GM18873 (cell line): ENCODE measurements at regions not wholly inside any gene's neighbourhood (a gene's known extent, or its start where the extent isn't known, plus 50 kb on each side); places are given as distances from the start of the nearest gene placed in this dataset.
"Not testable (repeated sequence)": the region's sequence is repeated elsewhere in the genome, so short reads cannot be mapped to it uniquely, and the experiment has no call there.

Source experiments
- ATAC-seq: cut with Tn5 transposase; IDR thresholded peaks from one replicate; pipeline ENCODE4 v1.9.1; 2021; ENCODE audit warnings: mild to moderate bottlenecking, moderate library complexity, moderate number of reproducible peaks; ENCODE audit not compliant: unreplicated experiment, low FRiP score

DNA sequence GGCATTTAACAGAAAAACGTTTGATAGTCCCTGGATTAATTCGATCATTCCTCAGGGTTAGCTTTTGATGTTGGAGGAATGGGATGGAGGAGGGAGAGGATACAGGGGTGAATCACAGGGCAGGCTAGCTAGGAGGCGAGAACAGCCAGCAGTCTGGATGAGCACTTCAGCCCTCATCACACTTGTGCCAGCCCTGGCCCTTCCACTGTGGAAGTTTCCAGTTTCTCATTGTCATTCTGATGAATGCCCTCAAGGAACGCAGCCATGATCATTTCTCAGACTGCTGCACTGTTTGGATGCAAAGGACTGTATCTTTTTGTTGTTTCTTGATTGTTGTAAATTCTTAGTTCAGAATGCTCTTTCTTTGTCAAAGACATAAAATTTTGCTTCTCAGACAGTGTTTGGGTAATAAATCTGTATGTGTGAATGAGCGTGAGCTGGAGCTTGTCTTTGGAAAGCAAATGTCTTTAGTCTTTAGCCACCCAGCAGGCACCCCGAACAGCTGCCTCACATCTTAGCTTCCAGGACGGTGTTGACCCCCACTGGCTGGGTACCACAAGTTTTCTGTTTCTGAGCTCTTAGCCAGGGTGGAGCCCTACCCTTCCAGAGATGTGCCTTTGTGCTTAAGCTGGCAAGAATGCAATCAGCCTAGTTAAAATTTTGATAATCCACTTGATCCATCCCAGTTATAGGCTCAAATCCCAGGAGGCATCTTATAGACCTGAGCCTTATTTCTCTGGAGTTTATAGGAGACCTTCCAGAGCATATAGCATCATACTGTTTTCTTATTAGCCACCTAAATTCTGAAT, 121.1 kb downstream of the PDCD6IP start:
- ATAC-seq, result no peak

DNA sequence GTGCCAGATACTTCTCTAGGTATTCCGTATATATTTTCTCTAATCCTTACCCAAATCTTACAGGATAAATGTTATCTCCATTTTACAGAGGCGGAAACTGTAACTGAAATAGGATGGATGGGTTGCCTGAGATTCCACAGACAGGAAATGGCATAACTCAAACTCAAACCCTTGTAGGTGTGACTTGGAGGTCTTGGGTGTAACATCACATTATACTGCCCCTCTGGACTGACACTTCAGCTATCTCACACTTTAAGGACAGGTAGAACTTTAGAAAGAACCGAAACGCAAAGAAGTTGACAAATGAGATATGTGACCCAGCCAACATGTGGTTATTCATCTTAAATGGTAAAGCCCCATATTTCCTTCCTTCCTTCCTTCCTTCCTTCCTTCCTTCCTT, 122.1 kb downstream of the PDCD6IP start:
- no peak for ATAC-seq

DNA sequence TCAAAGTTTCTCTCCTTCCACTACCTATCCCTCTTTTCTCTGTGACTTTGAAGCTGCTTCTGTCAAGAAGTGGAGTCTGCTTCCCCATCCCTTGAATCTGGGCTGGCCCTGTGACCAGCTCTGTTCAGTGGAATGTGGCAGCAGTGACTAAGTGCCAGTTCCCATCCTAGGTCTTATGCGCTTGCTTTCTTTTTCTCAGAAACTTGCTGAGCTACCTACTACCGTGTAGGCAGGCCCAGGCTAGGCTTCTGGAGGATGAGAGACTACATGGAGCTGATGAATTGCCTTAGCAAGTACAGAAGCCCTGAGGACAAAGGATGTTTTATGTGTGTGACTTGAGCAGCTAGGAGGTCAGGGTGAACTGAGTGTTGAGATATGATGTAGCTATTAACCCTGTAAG, 123.2 kb downstream of the PDCD6IP start:
- no peak for ATAC-seq

DNA sequence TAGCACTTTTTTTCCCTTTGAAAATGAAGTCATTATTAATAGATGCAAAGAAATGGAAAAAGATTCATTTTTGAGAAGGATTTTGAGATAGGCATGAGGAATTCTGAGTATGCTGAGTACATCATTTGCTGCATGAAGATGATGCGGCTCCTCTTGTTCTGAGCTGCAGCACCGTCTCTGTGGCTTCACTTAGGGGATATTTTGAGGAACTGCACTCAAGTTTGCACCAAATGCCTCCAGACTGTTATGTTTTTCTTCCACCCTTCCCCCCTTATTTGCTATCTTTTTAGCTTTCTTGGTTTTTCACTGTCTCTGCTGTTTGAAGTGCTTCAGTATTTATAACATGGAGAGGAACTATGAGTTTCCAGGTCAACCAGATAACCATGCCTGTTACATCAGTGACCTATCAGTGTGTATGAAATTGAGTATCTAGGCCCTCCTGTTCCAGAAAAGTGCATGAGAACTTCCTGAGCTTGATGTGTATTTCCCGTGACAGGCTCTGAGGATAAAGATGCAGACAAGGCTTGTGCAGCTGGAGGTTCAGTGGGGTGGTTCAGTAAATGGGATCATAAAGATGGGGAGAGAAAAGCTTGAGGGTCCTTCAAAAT, 128.7 kb downstream of the PDCD6IP start:
- no peak for ATAC-seq

DNA sequence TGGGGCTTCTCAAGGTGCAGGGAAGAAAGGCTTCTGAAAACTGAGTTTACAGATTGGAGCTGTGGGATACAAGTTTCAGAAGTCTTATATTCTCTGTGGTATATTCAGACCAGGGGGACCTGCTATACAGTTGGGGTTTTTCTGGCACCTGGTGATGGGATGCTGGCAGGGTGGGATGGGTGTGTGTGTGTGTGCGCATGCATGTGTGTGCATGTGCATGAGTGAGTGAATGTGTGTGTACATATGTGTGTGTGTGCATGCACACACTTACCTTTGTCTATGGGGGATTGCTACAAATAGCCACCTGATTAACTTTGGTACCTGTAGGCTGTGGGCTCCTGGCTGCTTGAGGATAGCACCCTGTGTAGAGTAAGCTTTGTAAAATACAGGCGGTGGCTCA, 131.4 kb downstream of the PDCD6IP start:
- ATAC-seq, result no peak

DNA sequence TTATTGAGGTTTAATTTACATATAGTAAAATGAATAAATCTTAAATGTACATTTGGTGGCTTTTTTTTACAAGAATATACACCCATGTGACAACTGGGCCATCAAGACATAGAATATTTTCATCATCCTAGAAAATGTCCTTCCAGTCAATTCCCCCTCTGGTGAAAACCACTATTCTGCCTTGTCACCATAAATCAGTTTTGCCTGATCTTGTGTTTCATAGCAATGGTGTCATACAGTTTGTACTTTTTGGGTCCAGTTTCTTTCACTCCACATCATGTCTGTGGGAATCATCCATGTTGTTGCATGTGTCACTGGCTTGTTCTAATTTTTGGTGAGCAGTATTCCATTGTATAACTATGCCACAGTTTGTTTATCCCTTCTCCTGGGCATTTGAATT, 133.1 kb downstream of the PDCD6IP start:
- no peak for ATAC-seq

DNA sequence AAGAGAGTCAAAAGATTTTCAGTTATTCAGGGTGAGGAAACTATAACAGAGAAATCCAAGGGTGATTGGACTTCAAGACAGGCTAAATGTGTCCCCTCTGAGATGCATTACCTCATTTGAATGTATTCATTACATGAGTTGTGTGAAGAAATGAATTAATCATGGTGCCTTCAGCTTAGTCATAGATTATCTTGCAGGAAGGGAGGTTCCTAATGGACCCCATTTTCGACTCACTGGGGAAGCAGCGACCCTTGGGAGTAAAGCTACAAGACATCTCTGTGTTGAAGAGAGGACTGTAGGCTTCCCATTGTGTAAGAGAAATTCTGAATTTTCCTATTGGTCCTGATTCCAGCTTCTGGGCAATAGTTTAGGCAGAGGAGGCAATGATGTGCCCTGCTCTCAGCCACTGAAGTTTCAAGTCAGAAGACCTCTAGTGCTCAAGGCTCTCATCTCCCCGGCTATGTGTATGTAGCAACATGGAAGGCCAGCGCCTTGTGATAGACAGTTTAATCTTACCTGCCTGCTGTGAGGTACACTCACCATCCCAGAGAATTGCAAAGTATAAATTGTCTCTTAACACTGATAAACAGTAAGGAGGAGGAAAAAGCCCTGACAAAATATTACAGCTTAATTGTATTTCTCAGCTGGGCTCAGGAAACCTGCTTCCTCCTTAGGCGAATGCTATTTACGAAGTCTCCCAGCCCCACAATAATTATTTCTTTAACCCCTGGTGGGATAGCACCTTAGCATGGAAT, 133.8 kb downstream of the PDCD6IP start:
- ATAC-seq, result no peak

DNA sequence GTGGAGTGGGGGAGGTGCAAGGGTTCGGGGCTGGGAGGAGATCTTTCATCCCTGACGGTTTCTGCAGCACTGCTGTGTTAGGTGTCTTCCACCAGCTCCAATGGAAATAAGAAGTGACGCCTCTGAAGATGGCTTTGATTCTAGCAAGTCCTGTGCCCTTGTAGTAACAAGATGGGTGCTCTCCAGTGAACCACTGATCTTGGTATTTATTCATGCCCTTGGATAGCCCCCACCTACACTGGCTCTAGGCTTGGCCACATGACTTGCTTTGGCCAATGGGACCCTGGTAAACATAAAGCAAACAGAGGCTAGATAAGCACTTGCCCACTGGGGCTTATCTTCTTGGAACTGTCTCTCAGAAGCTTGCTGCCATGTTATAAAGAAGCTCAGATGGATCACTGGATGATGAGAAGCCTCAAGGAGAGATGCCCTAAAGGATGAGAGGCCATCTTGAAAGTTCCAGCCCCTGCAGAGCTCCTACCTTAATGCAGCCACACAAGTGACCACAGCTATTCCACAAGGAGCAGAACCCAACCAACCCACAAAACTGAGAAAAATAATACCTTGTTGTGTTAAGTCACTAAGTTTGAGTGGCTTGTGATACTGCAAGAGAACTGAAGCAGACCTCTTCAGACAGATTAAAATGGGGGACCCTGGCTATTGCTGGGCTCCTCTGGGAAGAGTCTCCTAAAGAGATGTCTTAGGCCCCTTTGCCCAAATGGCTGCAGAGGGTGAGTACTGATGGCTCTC, 137.9 kb downstream of the PDCD6IP start:
- ATAC-seq, result no peak

DNA sequence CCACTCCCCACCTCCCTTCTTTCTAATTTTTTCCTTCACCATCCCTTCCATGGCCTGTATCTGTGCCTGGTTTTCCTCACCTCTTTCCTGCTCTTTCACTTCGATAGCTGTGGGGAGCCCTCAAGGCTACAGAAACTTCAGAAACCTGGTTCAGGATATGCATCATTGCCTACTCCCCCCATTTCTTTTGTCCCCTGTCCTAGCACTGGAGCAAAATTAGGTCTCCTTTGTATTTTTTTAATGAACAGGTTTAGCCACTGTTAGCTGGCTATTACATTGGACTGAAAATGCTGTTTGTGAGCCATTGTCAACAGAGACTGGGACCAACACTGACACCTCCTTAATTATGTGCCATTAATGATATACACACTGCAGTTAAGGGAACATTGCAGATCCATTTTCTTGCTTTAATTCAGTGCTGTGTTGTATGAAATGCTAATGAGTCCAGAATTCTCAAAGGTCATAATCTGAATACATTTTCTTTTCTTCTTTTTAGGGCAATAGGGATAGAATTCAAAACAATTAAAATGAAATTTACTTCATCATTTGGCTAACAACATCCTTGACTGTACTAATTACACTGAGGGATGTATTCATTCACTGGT, 138.6 kb downstream of the PDCD6IP start:
- ATAC-seq, result no peak

DNA sequence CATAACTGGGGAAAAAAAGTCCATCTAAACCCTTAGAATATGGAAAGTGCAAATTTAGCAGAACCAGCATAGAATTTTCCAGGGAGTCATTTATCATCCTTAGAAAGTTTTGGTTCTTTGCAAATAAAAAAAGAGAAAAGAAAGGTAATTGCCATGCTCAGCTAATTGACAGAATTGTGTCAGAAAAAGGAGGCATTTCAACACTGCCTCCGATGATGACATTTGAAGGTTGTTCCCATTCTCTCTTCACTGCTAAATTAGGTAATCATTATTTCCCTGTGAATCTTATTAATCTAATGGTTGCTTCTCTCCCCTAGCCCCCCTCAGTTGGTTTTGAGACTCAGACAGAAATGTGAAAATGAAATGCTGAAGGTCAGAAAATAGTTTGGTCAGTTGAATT, 139.2 kb downstream of the PDCD6IP start:
- no peak for ATAC-seq

DNA sequence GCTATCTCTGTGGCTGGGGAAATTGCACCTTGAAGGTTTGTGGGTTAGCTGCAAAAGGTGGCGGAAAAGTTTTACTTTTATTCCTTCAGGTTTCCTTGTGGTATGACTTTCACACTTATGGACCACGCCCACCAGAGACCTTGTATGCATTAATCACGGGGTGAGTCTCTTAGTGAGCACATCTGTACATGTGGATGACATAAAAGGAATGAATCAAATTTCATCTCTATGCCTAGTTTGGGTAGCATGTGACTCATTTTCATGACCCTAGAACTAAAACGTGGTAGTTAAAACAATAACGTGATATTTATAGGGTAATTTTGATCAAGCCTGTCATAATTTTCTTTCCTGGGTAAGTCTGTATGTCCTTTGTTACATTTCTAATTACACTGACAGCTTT, 141.7 kb downstream of the PDCD6IP start:
- ATAC-seq, result no peak

DNA sequence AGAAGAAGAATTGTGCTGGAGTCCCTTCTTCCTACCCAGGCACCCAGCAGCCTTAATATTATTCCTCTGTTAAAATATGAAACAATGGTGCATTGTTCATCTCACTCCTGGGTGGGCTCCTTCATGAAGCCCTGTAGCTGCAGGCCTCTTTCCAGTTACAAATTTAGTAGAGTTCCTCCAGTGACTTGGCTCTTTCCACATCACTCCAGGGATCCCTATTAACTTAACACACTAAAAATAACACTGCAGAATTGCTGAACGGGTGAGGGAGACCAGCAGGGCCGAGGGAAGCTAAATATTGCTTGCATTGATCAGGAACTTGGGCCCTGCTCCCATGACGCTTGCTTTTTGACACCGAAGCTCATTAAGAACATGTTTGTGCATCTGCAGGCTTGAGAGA, 142.3 kb downstream of the PDCD6IP start:
- no peak for ATAC-seq

DNA sequence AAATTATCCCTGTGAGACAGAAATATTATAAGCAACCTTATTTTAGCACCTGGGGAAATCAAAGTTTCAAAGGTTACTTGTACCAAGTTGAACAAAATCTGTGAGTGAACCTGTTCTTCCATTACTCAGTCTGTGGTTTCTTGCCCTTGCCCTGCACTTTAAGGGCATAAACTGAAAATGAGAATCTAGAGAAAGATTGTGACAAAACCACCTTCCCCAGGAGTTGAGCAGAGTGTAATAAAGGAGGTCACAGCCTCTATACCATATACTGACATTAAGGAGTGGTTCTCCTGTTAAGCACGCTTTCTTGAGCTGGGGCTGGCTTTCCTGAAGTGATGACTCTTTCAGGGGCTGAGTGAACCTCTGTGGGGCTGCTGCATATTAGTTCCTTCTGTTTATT, 143.4 kb downstream of the PDCD6IP start:
- ATAC-seq, result no peak

DNA sequence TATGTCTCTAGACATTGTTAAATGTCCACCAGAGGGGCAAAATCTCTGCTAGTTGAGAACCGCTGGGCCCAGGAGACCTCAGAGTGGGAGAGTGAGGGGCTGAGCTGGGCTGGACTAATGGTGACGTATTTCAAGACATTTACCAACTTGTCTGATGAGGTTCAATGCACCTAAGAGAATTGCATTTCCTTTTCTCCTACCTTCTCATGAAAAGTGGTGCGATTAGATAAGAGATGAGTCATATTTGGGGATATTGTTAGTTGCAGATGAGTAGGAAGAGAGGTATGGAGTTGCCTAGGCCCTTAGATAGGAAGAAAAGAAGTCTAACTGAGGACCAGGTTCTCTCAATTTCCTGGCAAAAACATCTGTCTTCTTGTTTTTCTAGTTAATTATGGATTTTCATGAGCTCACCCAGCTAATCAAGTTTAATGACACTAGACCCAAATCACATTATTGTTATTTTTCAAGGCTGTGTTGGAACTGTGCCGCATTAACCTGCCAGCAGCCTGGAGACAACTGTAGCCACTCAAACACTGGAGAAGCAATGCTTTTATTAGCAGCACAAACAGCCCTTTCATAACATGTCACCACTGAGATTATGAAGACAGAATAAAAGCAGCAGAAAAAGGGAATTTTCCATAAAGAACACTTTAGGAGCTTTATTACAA, 144.2 kb downstream of the PDCD6IP start:
- no peak for ATAC-seq

DNA sequence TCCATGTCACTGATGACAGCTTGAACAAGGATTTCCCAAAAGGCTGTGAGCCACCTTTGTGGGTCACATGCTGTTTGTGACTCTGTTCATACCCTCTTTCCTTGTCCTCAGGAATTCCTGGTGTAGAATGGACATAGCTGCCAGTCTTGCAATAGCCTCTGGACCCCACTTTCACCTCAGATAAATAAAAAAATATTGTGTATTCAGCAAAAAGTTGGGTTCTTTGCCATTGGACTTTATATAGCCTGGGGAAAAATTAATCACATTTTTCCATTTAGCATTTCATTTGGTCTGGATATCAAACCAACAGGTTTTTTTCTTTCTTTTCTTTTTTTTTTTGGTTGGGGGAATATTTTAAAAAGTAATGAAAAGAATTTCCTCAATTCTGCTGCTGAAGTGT, 144.8 kb downstream of the PDCD6IP start:
- ATAC-seq, result no peak

DNA sequence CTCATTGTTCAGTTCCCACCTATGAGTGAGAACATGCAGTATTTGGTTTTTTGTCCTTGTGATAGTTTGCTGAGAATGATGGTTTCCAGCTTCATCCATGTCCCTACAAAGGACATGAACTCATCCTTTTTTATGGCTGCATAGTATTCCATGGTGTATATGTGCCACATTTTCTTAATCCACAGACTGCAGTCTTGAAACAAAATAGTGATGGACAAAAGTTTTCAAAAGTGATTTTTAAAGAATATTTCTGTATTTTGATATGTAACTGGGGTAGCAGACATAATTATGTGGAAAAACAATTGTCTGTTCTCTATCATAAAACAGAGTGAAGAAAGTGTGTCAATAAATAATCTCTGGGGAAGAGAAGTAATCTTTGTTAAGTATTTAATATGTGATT, 148.2 kb downstream of the PDCD6IP start:
- ATAC-seq, result not testable (repeated sequence)

DNA sequence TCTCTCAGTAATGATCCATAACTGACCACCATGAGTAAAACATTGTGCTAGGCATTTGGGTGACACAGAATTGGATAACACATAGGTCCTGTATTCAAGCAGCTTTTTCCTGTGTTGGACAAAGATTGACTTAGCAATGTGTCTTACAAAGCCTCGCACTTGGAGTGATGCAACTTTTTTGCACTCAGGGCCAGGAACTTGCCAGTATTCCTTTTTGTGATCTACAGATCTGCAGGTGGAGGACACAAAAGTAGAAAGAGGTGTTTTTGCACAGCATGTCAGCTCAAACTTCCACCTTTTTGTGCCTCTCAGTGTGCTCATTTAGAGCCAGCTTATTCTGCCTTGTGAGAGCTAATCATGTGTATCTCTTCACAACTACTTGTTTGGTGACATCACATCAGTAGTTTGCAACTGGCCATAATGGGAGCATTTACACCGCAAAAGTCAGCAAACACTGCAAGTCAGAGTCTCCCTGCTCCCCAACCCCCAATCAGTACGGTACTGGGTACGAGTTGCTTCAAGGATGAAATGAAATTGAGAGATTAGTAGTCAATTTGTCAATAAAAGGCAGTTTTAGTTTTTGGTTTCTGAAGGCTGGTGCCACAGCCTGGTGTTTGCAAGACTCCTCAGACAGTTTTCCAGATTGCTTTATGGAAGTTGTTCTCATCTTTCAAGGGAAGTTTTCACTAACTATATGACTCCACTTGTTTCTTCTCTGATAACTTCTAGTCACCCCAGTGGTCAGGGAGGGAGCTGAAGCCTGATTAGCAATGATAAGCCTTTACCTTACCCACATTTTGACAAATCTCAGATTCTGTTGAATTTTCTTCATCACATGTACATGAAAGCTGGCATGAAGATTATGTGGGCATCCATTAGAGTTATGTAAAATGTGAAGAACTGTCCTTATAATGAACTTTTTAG, 149.1 kb downstream of the PDCD6IP start:
- no peak for ATAC-seq

DNA sequence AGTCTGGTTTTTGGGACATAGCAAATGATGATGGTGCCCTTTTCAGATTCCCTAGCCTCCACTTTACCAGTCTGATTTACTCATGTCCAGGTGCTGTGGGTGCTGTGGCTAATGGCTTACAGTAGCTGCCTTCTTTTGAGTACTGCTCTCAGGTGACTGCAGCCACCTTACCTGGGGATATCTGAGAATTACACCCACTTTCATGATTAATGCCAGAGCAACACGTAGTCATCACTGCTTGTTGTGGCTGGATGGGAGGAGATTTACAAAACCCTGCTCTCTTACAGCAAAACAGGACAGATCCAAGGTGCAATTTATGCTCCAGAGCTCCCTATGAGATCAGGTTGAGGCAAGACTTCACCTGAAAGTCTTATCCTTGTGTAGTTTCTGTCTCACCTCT, 150.6 kb downstream of the PDCD6IP start:
- ATAC-seq, result no peak

DNA sequence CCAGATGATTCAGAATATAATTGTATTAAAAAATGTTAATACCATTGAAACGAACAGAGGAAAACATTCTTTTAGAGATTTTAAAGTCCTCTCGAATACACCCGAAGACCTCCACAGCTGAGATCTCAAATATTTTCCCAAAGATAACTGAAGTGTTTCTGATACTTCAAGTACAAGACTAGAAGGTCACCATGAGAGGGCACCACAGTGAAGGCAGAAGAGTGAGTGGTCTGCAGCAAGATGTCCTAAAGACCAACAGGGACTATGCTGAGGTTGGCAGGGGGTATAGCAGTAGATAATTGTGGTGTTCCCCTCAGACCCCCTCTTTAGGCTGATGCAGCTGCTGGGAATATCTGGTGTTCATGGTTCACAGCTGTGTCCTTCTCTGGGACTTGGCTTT, 156.5 kb downstream of the PDCD6IP start:
- no peak for ATAC-seq
